WTC11 (cell line): ENCODE measurements at regions not wholly inside any gene's neighbourhood (a gene's known extent, or its start where the extent isn't known, plus 50 kb on each side); places are given as distances from the start of the nearest gene placed in this dataset.

Experiments
- ATF2 ChIP-seq: sonication (generic); formaldehyde crosslinking; IDR thresholded peaks from 2 replicates; pipeline ENCODE4 v1.8.1; 2022; ENCODE audit warnings: low read depth, missing genetic modification reagents, borderline replicate concordance
- CTCF ChIP-seq: fragments of 200-600 bp; IDR thresholded peaks from 2 replicates; pipeline ENCODE4 v1.8.0; 2022; ENCODE audit warnings: antibody characterized with exemption
- GABPB1 ChIP-seq: sonication (generic); formaldehyde crosslinking; IDR thresholded peaks from 2 replicates; pipeline ENCODE4 v1.8.1; 2023; ENCODE audit warnings: mild to moderate bottlenecking, missing genetic modification reagents
- TCF7 ChIP-seq: sonication (generic); formaldehyde crosslinking; IDR thresholded peaks from 2 replicates; pipeline ENCODE4 v1.8.0; 2022; ENCODE audit warnings: mild to moderate bottlenecking, low read depth, missing genetic modification reagents, moderate library complexity
- TEAD4 ChIP-seq: sonication (generic); formaldehyde crosslinking; IDR thresholded peaks from 2 replicates; pipeline ENCODE4 v1.8.0; 2022; ENCODE audit warnings: mild to moderate bottlenecking, missing genetic modification reagents
- TP53 ChIP-seq: sonication (generic); formaldehyde crosslinking; IDR thresholded peaks from 2 replicates; pipeline ENCODE4 v1.8.1; 2023; ENCODE audit warnings: mild to moderate bottlenecking, missing genetic modification reagents
- ZNF281 ChIP-seq: sonication (generic); formaldehyde crosslinking; IDR thresholded peaks from 2 replicates; pipeline ENCODE4 v1.8.0; 2023; ENCODE audit warnings: mild to moderate bottlenecking, missing genetic modification reagents

- TF ChIP-seq GABPB1 (CRISPR knock-in tag), result no peak
- TF ChIP-seq TP53 (CRISPR knock-in tag), result no peak
- no peak for TF ChIP-seq ATF2 (CRISPR knock-in tag)
- TF ChIP-seq CTCF, result no peak
- TF ChIP-seq TEAD4 (CRISPR knock-in tag), result no peak
- TF ChIP-seq TCF7, result no peak
- TF ChIP-seq ZNF281 (CRISPR knock-in tag), result no peak
Observed at GRCh38 chr12:59432057-59432456, 163.8 kb upstream of the SLC16A7 start.
